AG08395 (cell line): ENCODE measurements at regions not wholly inside any gene's neighbourhood (a gene's known extent, or its start where the extent isn't known, plus 50 kb on each side); places are given as distances from the start of the nearest gene placed in this dataset.

Source experiments
- DNase-seq: peaks from one replicate; pipeline ENCODE4 v3.0.0; 2012; ENCODE audit warnings: mixed read lengths, low spot score

- DNase-seq: no peak
Measured at GRCh38 chr2:204108781-204109295, 172.3 kb downstream of the ICOS start.

- DNase-seq: no peak
Measured at GRCh38 chr2:204109681-204110080, 173.1 kb downstream of the ICOS start.

DNA sequence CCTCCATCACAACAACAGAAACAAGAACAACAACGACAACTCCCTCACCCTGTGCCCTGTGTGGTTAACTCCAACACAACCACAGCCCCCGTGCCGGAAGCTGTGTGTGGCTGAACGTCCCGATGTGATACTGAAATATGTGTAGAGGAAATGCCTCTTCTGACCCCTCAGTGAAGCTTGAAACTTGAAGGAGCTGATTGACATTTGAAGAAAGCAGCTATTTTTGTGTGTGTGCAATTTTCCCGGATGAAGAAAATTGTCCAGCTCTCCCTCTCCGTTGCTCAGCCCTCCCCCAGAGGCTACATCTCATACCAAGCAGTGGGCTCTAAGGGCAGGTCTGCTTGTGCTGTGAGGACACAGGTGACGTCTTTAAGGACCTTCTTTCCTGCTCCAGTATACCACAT is 173.8 kb downstream of the ICOS start:
- peak; percentile 23 for DNase-seq

DNA sequence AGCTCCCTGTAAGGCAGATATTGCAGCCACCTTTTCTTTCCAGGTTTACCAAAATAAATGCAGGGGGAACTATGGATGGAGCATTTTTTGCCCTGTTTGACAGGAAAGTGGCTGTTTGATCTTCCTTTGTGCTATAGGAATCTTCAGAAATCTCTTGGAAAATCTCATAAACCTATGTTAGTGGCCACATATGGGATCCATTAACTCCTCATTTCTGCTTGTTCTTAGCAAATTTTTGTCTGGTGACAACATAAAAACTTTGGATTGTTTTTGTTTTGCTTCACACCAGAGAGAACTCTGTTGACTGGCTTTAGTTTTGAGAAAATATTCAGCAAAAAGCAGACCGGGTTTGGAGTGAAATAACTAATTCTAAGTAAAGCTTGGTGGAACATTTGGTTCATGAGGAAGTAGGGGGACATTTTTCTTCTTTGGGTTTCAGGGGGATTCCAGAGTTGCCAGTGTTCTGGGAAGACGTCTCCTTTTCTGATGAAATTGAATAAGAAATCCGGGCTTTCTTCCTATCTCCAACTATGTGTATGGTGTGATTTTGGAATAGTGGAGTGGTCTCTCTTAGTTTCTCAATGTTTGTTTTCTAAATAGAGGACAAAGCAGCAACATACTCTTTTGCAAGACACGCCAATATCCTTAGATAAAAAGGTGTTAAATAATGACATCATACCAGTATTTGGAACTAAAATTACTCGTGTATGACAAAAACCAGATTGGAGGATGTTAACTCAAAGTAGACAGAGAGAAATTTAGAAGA is 174.4 kb downstream of the ICOS start:
- peak; percentile 70 for DNase-seq

- no peak for DNase-seq
Measured at GRCh38 chr2:204112084-204112770, 175.7 kb downstream of the ICOS start.

DNA sequence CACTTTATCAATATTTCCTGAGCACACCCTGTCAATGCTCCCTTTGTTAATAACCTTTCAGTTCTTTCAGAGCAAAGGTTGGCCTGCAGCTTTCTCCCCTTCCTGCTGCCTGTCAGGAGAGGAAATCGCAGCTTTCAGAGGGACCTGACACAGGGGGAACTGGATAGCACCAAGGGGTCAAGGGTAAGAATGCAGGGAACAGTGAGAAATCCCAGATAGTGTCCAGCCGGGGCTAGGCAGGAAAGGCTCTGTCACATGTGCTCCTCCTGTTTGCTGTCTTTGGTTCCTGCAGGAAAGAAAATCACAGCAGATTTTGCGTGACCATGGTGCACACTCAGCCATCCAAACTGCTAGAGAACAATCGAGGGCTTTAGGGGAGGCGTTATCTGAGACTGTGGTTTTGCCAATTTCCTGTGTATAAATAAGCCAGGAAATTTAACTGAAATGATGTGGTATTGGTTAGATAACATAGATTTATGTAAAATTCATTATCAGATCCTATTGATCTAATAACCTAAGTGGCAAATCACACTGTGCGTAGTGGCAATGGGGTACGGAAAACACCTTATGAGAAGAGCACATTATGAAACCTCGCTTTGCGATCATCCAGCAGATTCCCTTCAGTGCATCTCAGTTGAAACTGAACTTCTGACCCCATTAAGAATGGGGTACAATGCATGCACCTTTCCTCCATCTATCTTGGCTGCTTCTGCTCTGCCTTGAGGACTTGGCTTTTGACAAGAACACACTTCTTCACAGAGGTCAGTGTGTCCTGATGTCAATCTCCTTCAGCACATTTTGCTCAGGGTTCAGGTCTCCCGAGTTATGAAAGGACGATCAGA is 178.0 kb downstream of the ICOS start:
- no peak for DNase-seq

DNA sequence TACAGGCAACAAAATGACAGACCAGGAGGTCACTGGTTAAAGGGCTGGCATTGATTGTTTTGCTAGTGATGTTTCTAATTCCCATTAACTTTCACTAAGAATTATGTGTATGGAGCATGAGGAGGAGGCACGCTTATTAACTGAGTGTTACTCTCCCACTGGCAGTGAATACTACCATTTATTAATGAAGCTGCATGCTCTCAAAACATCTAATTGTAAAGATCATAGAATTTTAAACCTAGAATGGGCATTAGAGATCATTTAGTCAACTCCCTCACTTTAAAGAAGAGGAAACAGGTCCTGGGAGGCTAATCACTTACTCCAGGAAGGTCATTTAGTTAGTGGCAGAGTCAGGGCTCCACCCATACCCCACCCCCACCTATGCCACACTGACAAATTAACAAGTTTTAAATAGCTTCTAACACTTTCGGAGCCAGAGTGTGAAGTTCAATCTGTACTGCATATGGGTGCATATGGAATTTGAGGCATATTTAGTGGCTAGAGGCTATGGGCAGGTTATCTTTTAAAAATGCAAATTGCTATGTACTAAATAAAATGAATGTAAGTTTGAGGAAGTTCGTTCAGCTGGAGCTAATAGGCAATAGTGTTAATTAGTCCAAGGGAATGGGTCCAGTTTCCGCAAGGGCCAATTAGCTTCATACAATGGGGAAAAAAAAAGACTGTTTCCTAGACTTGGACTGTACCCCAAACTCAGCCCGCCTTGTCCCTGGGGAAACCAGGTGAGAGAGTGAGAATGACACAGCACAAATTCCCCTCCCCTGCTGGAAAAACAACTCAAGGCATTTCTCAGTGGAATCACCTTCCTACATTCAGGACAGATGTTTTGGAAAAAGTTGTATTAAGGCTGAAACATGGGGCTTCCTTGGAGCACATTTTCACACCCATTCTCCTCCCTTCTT is 178.8 kb downstream of the ICOS start:
- DNase-seq: no peak

- no peak for DNase-seq
Measured at GRCh38 chr2:204116159-204116792, 179.7 kb downstream of the ICOS start.

- no peak for DNase-seq
Measured at GRCh38 chr2:204122425-204122824, 185.9 kb downstream of the ICOS start.

- DNase-seq: no peak
Measured at GRCh38 chr2:204124140-204124750, 187.7 kb downstream of the ICOS start.

- DNase-seq: no peak
Measured at GRCh38 chr2:204126705-204127104, 190.1 kb downstream of the ICOS start.

DNA sequence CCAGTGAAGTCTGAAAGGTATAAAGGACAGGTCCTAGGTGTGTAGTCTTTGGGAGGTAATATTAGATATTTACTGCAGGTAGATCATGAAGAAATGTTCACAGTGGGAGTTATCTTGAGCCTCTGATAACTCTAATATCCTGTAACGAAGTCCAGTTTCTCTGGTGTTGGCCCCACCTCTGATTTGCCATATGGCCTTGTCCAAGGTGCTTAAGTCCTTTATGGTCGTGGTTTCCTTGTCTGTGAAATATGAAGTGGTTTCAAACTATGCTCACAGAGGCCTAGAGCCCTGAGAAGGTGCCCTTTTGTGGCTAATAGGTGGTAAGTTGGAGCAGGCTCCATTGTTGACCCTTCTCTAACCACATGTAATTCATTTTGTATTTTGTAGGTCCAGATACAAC is 190.7 kb downstream of the ICOS start:
- no peak for DNase-seq

GRCh38 chr2:204129591-204130294 is 193.2 kb downstream of the ICOS start:
- DNase-seq: no peak

- DNase-seq: no peak
Measured at GRCh38 chr2:204131621-204132020, 195.1 kb downstream of the ICOS start.

GRCh38 chr2:204133476-204133875 is 196.9 kb downstream of the ICOS start:
- DNase-seq: no peak

DNA sequence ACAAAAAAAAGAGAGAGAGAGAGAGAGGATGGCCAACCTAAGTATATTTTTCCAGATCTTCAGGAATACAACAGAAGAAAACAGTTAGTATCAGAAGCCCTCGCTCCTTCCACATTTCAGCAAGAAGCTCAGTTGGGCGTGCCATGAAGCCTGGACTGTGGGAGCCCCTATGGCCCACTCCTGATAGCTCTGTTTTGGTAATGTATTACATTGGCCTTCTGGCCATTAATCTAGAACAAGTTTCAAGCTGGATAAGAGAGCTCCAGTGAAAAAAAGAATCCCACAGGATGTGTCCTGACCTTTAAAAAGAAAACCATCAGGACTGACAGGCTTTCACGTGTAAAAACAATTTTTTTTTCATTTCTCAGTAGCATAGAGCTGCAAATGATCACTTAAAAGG is 197.9 kb downstream of the ICOS start:
- no peak for DNase-seq

GRCh38 chr2:204135752-204136151 is 199.2 kb downstream of the ICOS start:
- DNase-seq: no peak

- no peak for DNase-seq
Measured at GRCh38 chr2:204138206-204138605, 201.6 kb downstream of the ICOS start.

GRCh38 chr2:204140246-204140645 is 203.7 kb downstream of the ICOS start:
- no peak for DNase-seq
